IgD-negative memory B cell (primary cell): ENCODE measurements at regions not wholly inside any gene's neighbourhood (a gene's known extent, or its start where the extent isn't known, plus 50 kb on each side); places are given as distances from the start of the nearest gene placed in this dataset.
"Not testable (repeated sequence)": the region's sequence is repeated elsewhere in the genome, so short reads cannot be mapped to it uniquely, and the experiment has no call there.

Experiments used
- H3K27ac Mint-ChIP-seq, 3 donors: one replicate each; pipeline ENCODE4 v1.8.0; 2020 to 2022; ENCODE audit warnings: mild to moderate bottlenecking in 3 of 3, mixed read lengths in 3 of 3, moderate library complexity in 1 of 3
- H3K27me3 Mint-ChIP-seq: one replicate; pipeline ENCODE4 v1.8.0; 2021; ENCODE audit warnings: mixed read lengths
- H3K36me3 Mint-ChIP-seq: one replicate; pipeline ENCODE4 v1.8.0; 2020; ENCODE audit warnings: mild to moderate bottlenecking, mixed read lengths
- H3K4me1 Mint-ChIP-seq, 3 donors: one replicate each; pipeline ENCODE4 v1.8.0; 2020 to 2022; ENCODE audit warnings: mixed read lengths in 3 of 3, mild to moderate bottlenecking in 1 of 3
- H3K4me3 Mint-ChIP-seq, 4 donors: one replicate each; pipeline ENCODE4 v1.8.0; 2020 to 2022; ENCODE audit warnings: mild to moderate bottlenecking in 4 of 4, mixed read lengths in 4 of 4, moderate library complexity in 3 of 4
- H3K9me3 Mint-ChIP-seq, 3 donors: one replicate each; pipeline ENCODE4 v1.8.0; 2020 to 2021; ENCODE audit warnings: mixed read lengths in 3 of 3, mild to moderate bottlenecking in 1 of 3

DNA sequence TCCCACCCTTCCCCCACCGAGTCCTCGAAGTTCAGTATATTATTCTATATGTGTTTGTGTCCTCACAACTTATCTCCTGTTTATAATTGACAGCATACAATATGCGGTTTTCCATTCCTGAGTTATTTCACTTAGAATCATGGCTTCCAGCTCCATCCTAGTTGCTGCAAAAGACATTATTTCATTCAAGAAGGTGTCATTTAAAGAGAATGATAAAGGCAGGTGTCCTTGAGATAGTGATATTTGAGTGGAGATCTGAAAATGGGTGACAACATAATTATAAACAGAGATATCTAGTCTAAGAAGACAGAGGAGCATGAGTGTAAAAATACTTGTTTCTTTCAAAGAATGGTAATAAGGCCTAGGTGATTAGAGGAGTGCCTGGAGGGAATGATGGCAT lies 876.8 kb downstream of the SLC6A15 start:
- Mint-ChIP-seq H3K4me1 (peaks cover 0 to 1% (median 0%) of the 10 kb centered on the region in 3 donors), H3K27ac (no peak overlapping the region), H3K36me3 (no peaks in the 10 kb centered on the region), H3K4me3 (no peak overlapping the region), H3K9me3 (peaks cover 2 to 10% (median 2%) of the 10 kb centered on the region in 3 donors), H3K27me3 (no peaks in the 10 kb centered on the region)

DNA sequence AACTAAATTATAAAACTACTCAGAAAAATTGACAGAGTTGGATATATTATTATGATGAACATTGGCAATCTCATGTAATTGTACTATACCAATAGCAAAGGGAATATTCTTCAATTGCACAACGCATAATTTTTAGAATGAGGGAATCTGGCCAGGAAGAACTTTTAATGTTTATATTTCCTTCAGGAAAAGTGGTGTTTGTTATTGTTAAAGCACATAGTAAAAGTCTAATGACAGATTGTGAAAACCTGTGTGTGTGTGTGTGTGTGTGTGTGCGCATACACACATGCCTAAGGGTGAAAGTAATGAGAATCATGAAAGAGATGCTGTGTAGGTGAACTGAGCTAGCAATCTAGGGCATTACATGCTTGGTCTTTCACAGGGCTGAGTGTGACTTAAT lies 877.7 kb downstream of the SLC6A15 start:
- Mint-ChIP-seq H3K4me1 (peaks cover 0 to 1% (median 0%) of the 10 kb centered on the region in 3 donors), H3K36me3 (no peaks in the 10 kb centered on the region), H3K27me3 (no peaks in the 10 kb centered on the region), H3K4me3 (no peak overlapping the region), H3K9me3 (peaks cover 2 to 7% (median 2%) of the 10 kb centered on the region in 3 donors), H3K27ac (no peak overlapping the region)

- Mint-ChIP-seq H3K4me1 (peaks cover 0 to 1% (median 0%) of the 10 kb centered on the region in 3 donors), H3K4me3 (no peak overlapping the region), H3K9me3 (peaks cover 2 to 9% (median 4%) of the 10 kb centered on the region in 3 donors), H3K27me3 (no peaks in the 10 kb centered on the region), H3K36me3 (no peaks in the 10 kb centered on the region), H3K27ac (no peak overlapping the region)
Measured at GRCh38 chr12:84033162-84033561, 879.4 kb downstream of the SLC6A15 start.

DNA sequence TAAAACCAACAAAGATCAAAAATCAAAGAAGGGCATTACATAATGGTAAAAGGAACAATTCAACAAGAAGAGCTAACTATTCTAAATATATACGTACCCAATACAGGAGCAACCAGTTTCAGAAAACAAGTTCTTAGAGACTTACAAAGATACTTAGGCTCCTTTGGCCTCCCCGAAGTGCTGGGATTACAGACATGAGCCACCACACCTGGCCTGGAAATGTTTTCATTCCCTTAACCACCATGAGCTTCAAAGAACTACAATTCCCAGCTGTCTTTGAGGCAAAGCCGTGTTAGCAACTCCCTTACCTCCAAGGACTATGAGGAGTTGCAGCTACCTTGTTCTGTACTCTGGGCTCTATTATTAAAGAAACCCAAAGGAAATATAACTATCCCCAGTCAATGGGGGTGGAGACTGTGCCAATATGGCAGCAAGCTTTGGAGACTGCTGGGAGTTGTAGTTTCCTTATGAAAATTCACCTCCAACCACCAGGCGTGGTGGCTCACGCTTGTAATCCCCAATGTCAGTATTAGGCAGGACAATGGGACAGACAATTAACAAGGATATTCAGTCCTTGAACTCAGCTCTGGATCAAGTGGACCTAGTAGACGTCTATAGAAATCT lies 893.9 kb downstream of the SLC6A15 start:
- H3K27ac Mint-ChIP-seq, H3K27me3 Mint-ChIP-seq, H3K4me3 Mint-ChIP-seq, H3K4me1 Mint-ChIP-seq, H3K36me3 Mint-ChIP-seq: not testable (repeated sequence)
- H3K9me3 Mint-ChIP-seq: peaks cover 2 to 20% (median 5%) of the 10 kb centered on the region in 3 donors

GRCh38 chr12:84016956-84017355 lies 895.6 kb downstream of the SLC6A15 start:
- Mint-ChIP-seq H3K4me3 (no peak overlapping the region), H3K27me3 (no peaks in the 10 kb centered on the region), H3K9me3 (peaks cover 5 to 20% (median 5%) of the 10 kb centered on the region in 3 donors), H3K36me3 (no peaks in the 10 kb centered on the region), H3K4me1 (no peaks in the 10 kb centered on the region), H3K27ac (no peak overlapping the region)

- no peaks in the 10 kb centered on the region for H3K27me3 Mint-ChIP-seq
- no peak overlapping the region for H3K27ac Mint-ChIP-seq
- no peaks in the 10 kb centered on the region for H3K4me1 Mint-ChIP-seq
- peaks cover 0 to 8% (median 6%) of the 10 kb centered on the region in 3 donors for H3K9me3 Mint-ChIP-seq
- H3K36me3 Mint-ChIP-seq: no peaks in the 10 kb centered on the region
- no peak overlapping the region for H3K4me3 Mint-ChIP-seq
Measured at GRCh38 chr12:83997423-83997822, 915.2 kb downstream of the SLC6A15 start.

DNA sequence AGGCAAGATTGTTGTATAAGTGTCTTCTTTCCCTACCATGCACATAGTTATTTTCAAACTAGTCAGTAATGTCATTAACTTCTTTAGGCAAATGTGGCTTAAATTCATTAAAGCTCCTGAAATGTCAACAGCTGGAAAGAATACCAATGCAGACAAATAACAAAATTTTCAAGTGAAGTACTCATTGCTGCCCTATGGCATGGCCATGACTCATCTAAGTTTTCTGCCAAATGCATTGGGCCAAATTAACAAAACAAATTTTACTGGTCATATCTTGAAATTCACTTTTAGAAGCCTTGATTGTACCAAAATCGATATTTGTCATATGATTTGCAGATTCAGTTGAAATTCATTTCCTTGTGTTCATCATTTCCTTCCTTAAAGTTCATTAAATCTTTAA lies 915.9 kb downstream of the SLC6A15 start:
- H3K36me3 Mint-ChIP-seq: no peaks in the 10 kb centered on the region
- H3K4me3 Mint-ChIP-seq: no peak overlapping the region
- peaks cover 0 to 8% (median 6%) of the 10 kb centered on the region in 3 donors for H3K9me3 Mint-ChIP-seq
- no peaks in the 10 kb centered on the region for H3K27me3 Mint-ChIP-seq
- no peaks in the 10 kb centered on the region for H3K4me1 Mint-ChIP-seq
- no peak overlapping the region for H3K27ac Mint-ChIP-seq

DNA sequence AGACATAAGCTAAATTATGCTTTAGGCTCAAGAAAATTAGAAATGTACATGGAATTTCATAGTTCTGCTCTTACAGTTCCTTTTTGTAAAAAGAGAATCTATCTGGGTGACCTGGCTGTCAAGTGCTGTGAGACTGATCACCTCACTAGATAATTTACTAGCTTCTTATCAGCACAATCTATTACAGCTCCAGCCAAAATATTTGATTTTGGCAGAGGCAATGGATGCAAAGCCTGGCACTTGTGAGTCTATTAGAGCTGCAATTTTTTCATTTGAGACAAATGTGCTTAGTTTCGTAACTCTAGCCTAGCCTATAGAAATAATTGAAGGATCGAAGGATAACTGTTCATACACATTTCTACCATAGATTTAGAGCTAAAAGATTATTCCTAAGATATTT lies 927.5 kb downstream of the SLC6A15 start:
- Mint-ChIP-seq H3K4me1 (no peaks in the 10 kb centered on the region), H3K9me3 (peaks cover 0 to 3% (median 0%) of the 10 kb centered on the region in 3 donors), H3K27ac (no peak overlapping the region), H3K36me3 (no peaks in the 10 kb centered on the region), H3K27me3 (no peaks in the 10 kb centered on the region), H3K4me3 (no peak overlapping the region)

DNA sequence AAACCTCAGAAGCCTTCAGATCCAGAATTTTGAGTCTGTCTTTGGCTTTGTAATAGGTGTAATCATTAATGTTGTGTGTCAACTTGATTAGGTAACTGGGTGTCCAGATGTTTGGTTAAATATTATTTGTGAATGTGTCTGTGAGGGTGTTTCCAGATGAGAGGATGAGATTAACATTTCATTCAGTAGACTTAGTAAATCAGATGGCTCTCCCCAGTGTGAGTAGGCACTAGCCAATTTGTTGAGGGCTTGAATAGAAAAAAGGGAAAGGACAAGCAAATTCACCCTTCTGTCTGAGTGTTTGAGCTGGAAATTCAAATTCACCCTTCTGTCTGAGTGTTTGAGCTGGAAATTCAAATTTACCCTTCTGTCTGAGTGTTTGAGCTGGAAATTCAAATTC lies 932.2 kb downstream of the SLC6A15 start:
- no peaks in the 10 kb centered on the region for H3K27me3 Mint-ChIP-seq
- H3K36me3 Mint-ChIP-seq: no peaks in the 10 kb centered on the region
- no peak overlapping the region for H3K27ac Mint-ChIP-seq
- H3K4me3 Mint-ChIP-seq: no peak overlapping the region
- H3K4me1 Mint-ChIP-seq: no peaks in the 10 kb centered on the region
- H3K9me3 Mint-ChIP-seq: peaks cover 1 to 8% (median 4%) of the 10 kb centered on the region in 3 donors

DNA sequence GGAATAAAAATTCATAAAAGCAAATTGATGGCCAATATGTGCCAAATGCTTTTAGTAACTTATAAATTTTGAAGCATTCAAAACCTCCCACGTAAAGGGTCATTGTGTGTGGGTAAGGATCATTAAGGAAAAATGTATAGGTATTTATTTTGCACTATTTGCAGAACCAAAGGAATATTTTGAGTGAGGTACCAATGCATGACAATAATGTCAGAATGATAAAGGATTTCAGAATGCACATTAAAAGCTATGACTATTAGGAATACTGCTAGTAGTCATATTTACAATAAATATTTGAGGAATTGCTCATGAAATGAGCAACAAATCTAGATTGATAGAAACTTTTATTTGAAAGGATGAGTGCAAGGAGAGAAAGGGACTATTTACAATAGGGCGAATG lies 932.8 kb downstream of the SLC6A15 start:
- Mint-ChIP-seq H3K27me3 (no peaks in the 10 kb centered on the region), H3K36me3 (no peaks in the 10 kb centered on the region), H3K27ac (no peak overlapping the region), H3K9me3 (peaks cover 1 to 8% (median 4%) of the 10 kb centered on the region in 3 donors), H3K4me3 (no peak overlapping the region), H3K4me1 (no peaks in the 10 kb centered on the region)

GRCh38 chr12:83971781-83972180 lies 940.8 kb downstream of the SLC6A15 start:
- Mint-ChIP-seq H3K4me3 (no peak overlapping the region), H3K4me1 (no peaks in the 10 kb centered on the region), H3K27ac (no peak overlapping the region), H3K36me3 (no peaks in the 10 kb centered on the region), H3K9me3 (peaks cover 0 to 2% (median 0%) of the 10 kb centered on the region in 3 donors), H3K27me3 (no peaks in the 10 kb centered on the region)

GRCh38 chr12:83960767-83961166 lies 951.8 kb downstream of the SLC6A15 start:
- Mint-ChIP-seq H3K27me3 (no peaks in the 10 kb centered on the region), H3K9me3 (peaks cover 0 to 3% (median 0%) of the 10 kb centered on the region in 3 donors), H3K36me3 (no peaks in the 10 kb centered on the region), H3K4me1 (no peaks in the 10 kb centered on the region), H3K4me3 (no peak overlapping the region), H3K27ac (no peak overlapping the region)

- H3K36me3 Mint-ChIP-seq: no peaks in the 10 kb centered on the region
- no peak overlapping the region for H3K4me3 Mint-ChIP-seq
- no peaks in the 10 kb centered on the region for H3K27me3 Mint-ChIP-seq
- no peak overlapping the region for H3K27ac Mint-ChIP-seq
- H3K9me3 Mint-ChIP-seq: no peaks in the 10 kb centered on the region
- H3K4me1 Mint-ChIP-seq: no peaks in the 10 kb centered on the region
Measured at GRCh38 chr12:83958997-83959396, 953.6 kb downstream of the SLC6A15 start.

DNA sequence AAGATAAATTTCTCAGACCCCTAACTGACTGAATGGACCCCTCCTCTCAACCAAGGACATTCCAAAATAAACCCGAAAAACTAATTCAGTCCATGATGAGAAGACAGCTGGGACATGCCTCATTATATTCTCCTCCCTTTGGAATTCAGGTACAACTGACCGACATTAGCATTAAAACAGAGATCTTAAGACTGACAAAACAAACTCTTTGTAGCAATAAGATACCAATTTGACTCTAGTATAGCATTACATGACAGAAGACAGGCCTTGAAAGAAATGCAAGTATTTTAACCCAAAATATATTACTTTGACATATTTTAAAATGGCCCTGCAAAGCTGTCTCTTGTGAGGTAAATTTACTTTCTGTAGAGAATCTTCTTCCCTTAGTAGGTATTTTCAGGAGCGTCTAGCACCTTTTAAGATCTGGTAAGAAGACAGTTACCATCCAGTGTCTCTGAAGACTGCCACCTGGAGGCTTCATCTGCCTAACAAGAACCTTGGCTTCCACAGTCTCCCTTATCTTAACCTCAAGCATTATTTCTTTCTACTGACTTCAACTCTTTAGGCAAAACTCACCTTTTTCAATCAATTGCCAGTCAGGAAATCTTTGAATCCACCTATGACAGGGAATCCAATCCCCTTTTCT lies 957.5 kb downstream of the SLC6A15 start:
- H3K27me3 Mint-ChIP-seq: no peaks in the 10 kb centered on the region
- H3K4me3 Mint-ChIP-seq: no peak overlapping the region
- no peaks in the 10 kb centered on the region for H3K36me3 Mint-ChIP-seq
- no peaks in the 10 kb centered on the region for H3K4me1 Mint-ChIP-seq
- H3K9me3 Mint-ChIP-seq: peaks cover 0 to 4% (median 4%) of the 10 kb centered on the region in 3 donors
- no peak overlapping the region for H3K27ac Mint-ChIP-seq

GRCh38 chr12:83954071-83954789 lies 958.4 kb downstream of the SLC6A15 start:
- Mint-ChIP-seq H3K9me3 (peaks cover 1 to 6% (median 5%) of the 10 kb centered on the region in 3 donors), H3K4me1 (no peaks in the 10 kb centered on the region), H3K27me3 (no peaks in the 10 kb centered on the region), H3K27ac (no peak overlapping the region), H3K4me3 (no peak overlapping the region), H3K36me3 (no peaks in the 10 kb centered on the region)
